Liver (tissue), 8 donors: ENCODE measurements at regions not wholly inside any gene's neighbourhood (a gene's known extent, or its start where the extent isn't known, plus 50 kb on each side); places are given as distances from the start of the nearest gene placed in this dataset.

ENCODE experiments used
- DNase-seq: peaks from one replicate; pipeline ENCODE4 v3.0.0-alpha.2; 2017; ENCODE audit warnings: low spot score
- H3K27ac ChIP-seq, 2 donors: one replicate each; pipeline ENCODE4 v1.7.0; 2013; ENCODE audit warnings: inconsistent platforms in 2 of 2, low read length in 2 of 2, control low read depth in 1 of 2, low read depth in 1 of 2, mild to moderate bottlenecking in 1 of 2
- H3K27me3 ChIP-seq, 4 donors: one replicate each; pipeline versions ENCODE4 v1.6.1 to v1.7.0; 2013; ENCODE audit warnings: low read length in 3 of 4, inconsistent platforms in 1 of 4, mild to moderate bottlenecking in 1 of 4, moderate library complexity in 1 of 4; ENCODE audit not compliant: control insufficient read depth in 4 of 4, insufficient read depth in 4 of 4
- H3K36me3 ChIP-seq, 4 donors: one replicate each; pipeline versions ENCODE4 v1.6.1 to v1.7.0; 2013; ENCODE audit warnings: low read length in 3 of 4, mild to moderate bottlenecking in 3 of 4, low read depth in 1 of 4, moderate library complexity in 1 of 4; ENCODE audit not compliant: control insufficient read depth in 4 of 4, insufficient read depth in 3 of 4
- H3K4me1 ChIP-seq, 4 donors: one replicate each; pipeline versions ENCODE4 v1.6.1 to v1.7.0; 2013; ENCODE audit warnings: low read length in 3 of 4, mild to moderate bottlenecking in 3 of 4, moderate library complexity in 1 of 4; ENCODE audit not compliant: control insufficient read depth in 4 of 4, insufficient read depth in 4 of 4
- H3K4me3 ChIP-seq, 3 donors: one replicate each; pipeline versions ENCODE4 v1.6.1 to v1.7.0; 2013; ENCODE audit warnings: low read length in 3 of 3, control low read depth in 1 of 3, low read depth in 1 of 3, mild to moderate bottlenecking in 1 of 3
- H3K9ac ChIP-seq, 2 donors: one replicate each; pipeline ENCODE4 v1.7.0; 2013; ENCODE audit warnings: low read length in 2 of 2, mild to moderate bottlenecking in 2 of 2, moderate library complexity in 2 of 2, control low read depth in 1 of 2, low read depth in 1 of 2
- H3K9me3 ChIP-seq, 4 donors: one replicate each; pipeline versions ENCODE4 v1.6.1 to v1.7.0; 2013; ENCODE audit warnings: low read length in 3 of 4; ENCODE audit not compliant: control insufficient read depth in 4 of 4
- EGR1 ChIP-seq, 2 donors: IDR thresholded peaks; 2 replicates each; pipeline ENCODE4 v1.6.1; 2016 to 2018; ENCODE audit warnings: antibody characterized with exemption in 2 of 2, low read depth in 2 of 2
- FOXA1 ChIP-seq: IDR thresholded peaks from 2 replicates; pipeline ENCODE4 v1.6.1; 2016; ENCODE audit warnings: antibody characterized with exemption
- FOXA2 ChIP-seq: IDR thresholded peaks from 2 replicates; pipeline ENCODE4 v1.6.1; 2016; ENCODE audit warnings: antibody characterized with exemption
- GABPA ChIP-seq, 2 donors: IDR thresholded peaks in 1 of 2; conservative IDR thresholded peaks in 1 of 2; 2 replicates each; pipeline ENCODE4 v1.6.1; 2016; ENCODE audit warnings: antibody characterized with exemption in 2 of 2, mild to moderate bottlenecking in 1 of 2, moderate library complexity in 1 of 2
- HNF4A ChIP-seq, 2 donors: conservative IDR thresholded peaks; 2 replicates each; pipeline ENCODE4 v1.6.1; 2016; ENCODE audit warnings: antibody characterized with exemption in 2 of 2, mild to moderate bottlenecking in 2 of 2
- HNF4G ChIP-seq: IDR thresholded peaks from 2 replicates; pipeline ENCODE4 v1.6.1; 2016; ENCODE audit warnings: antibody characterized with exemption
- JUND ChIP-seq, 2 donors: IDR thresholded peaks; 2 replicates each; pipeline ENCODE4 v1.6.1; 2016; ENCODE audit warnings: antibody characterized with exemption in 2 of 2
- NR2F2 ChIP-seq: IDR thresholded peaks from 2 replicates; pipeline ENCODE4 v1.6.1; 2016; ENCODE audit warnings: antibody characterized with exemption
- RAD21 ChIP-seq, 2 donors: IDR thresholded peaks; 2 replicates each; pipeline ENCODE4 v1.6.1; 2016; ENCODE audit warnings: antibody characterized with exemption in 2 of 2, mild to moderate bottlenecking in 2 of 2
- RXRA ChIP-seq, 2 donors: IDR thresholded peaks; 2 replicates each; pipeline ENCODE4 v1.6.1; 2017 to 2018; ENCODE audit warnings: antibody characterized with exemption in 2 of 2, mild to moderate bottlenecking in 1 of 2
- SP1 ChIP-seq: IDR thresholded peaks from 2 replicates; pipeline ENCODE4 v1.6.1; 2018; ENCODE audit warnings: antibody characterized with exemption, mild to moderate bottlenecking
- TAF1 ChIP-seq: conservative IDR thresholded peaks from 2 replicates; pipeline ENCODE4 v1.6.1; 2016; ENCODE audit warnings: antibody characterized with exemption, mild to moderate bottlenecking
- YY1 ChIP-seq: IDR thresholded peaks from 2 replicates; pipeline ENCODE4 v1.6.1; 2016; ENCODE audit warnings: antibody characterized with exemption, mild to moderate bottlenecking
- WGBS: extraction: QIAGEN DNeasy Blood & Tissue Kit; methylation state at CpG from one replicate; pipeline ENCODE4 v1.1.7; 2013; 5-methylcytosine and 5-hydroxymethylcytosine counted together
- TF ChIP-seq, protein P1 (sequence below): IDR thresholded peaks from 2 replicates; pipeline ENCODE4 v1.6.1; 2016; ENCODE audit warnings: antibody characterized with exemption
- TF ChIP-seq, protein P2 (sequence below): fragments of 150-350 bp; IDR thresholded peaks from 2 replicates; pipeline ENCODE4 v1.5.1; 2017; ENCODE audit warnings: improper control_type of control experiment, low read depth, low read length; ENCODE audit not compliant: missing input control
- TF ChIP-seq, protein P3 (sequence below): IDR thresholded peaks from 2 replicates; pipeline ENCODE4 v1.6.1; 2016; ENCODE audit warnings: antibody characterized with exemption
- TF ChIP-seq, protein P4 (sequence below): IDR thresholded peaks from 2 replicates; pipeline ENCODE4 v1.6.1; 2016; ENCODE audit warnings: antibody characterized with exemption
- donor health status: healthy.
- donor health status: healthy.
- donor health status: healthy.
- donor health status: healthy.
- donor health status: healthy.

DNA sequence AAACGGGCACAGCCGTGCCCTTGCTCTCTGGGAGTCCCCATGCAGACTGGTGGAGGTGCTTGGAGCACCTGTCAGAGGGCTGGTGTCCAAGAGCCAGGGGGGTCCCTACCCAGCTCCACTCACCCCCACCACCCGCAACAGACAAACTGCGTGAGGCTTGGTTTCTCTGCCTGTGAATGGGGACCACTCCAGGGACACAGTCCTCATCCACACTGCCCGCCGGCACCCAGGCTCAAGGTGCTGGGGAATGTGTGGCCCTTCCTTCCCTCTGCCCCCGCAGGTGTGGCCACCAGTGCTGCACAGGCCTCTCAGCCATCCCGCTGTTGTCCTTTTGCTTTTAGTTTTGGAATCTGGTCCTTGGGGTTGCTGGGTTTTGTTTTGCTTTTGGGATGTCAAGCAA, 136.5 kb upstream of the ZNF236 start:
- no peaks in the 10 kb centered on the region for H3K4me1 ChIP-seq
- H3K4me3 ChIP-seq: no peak overlapping the region
- H3K27ac ChIP-seq: no peak overlapping the region
- WGBS: 92% methylated on average over 8 of the region's 8 CpGs
- peaks cover 0 to 2% (median 0%) of the 10 kb centered on the region in 4 donors for H3K27me3 ChIP-seq
- H3K9ac ChIP-seq: no peak overlapping the region
- H3K36me3 ChIP-seq: no peaks in the 10 kb centered on the region
- DNase-seq: no peak
- TF ChIP-seq YY1: no peak
- H3K9me3 ChIP-seq: no peaks in the 10 kb centered on the region

DNA sequence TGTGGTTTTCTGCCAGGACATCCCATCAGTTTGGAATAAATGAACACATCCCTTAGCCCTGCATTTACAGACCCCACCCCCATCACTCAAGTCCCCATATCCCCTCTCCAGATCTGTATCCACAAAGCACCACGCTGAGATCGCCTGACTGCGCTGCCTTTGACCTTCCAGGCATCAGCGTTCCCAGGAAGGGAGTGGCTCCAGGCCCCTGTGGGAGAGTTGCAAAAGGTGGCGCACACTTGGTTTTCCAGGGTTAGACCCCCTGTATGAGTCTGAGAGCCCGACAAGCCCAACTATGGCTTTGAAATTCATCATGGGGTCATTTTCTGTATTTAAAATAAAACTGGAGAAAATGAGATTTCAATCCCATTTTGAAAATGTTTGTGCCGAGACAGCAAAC, 137.0 kb upstream of the ZNF236 start:
- Histone ChIP-seq H3K9ac (no peak overlapping the region), H3K9me3 (no peaks in the 10 kb centered on the region), H3K27ac (no peak overlapping the region), H3K27me3 (peaks cover 0 to 2% (median 0%) of the 10 kb centered on the region in 4 donors), H3K4me3 (no peak overlapping the region), H3K36me3 (no peaks in the 10 kb centered on the region), H3K4me1 (no peaks in the 10 kb centered on the region)
- WGBS: 79% methylated on average over 7 of the region's 7 CpGs
- no peak for DNase-seq
- TF ChIP-seq RAD21 (IDR thresholded peaks at IDR 0.05): no peak
- TF ChIP-seq EGR1 (IDR thresholded peaks at IDR 0.05; ENCODE audit: low read depth in 2 of 2): no peak
- no peak for TF ChIP-seq FOXA1
- no peak for TF ChIP-seq FOXA2
- TF ChIP-seq JUND (IDR thresholded peaks at IDR 0.05): no peak
- no peak for TF ChIP-seq GABPA (IDR thresholded peaks at IDR 0.05 in 1 of 2, conservative IDR thresholded peaks at IDR 0.05 in 1 of 2)
- TF ChIP-seq, protein P1, sequence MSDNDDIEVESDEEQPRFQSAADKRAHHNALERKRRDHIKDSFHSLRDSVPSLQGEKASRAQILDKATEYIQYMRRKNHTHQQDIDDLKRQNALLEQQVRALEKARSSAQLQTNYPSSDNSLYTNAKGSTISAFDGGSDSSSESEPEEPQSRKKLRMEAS: no peak
- TF ChIP-seq RXRA (IDR thresholded peaks at IDR 0.05): no peak
- no peak for TF ChIP-seq SP1
- TF ChIP-seq, protein P2, sequence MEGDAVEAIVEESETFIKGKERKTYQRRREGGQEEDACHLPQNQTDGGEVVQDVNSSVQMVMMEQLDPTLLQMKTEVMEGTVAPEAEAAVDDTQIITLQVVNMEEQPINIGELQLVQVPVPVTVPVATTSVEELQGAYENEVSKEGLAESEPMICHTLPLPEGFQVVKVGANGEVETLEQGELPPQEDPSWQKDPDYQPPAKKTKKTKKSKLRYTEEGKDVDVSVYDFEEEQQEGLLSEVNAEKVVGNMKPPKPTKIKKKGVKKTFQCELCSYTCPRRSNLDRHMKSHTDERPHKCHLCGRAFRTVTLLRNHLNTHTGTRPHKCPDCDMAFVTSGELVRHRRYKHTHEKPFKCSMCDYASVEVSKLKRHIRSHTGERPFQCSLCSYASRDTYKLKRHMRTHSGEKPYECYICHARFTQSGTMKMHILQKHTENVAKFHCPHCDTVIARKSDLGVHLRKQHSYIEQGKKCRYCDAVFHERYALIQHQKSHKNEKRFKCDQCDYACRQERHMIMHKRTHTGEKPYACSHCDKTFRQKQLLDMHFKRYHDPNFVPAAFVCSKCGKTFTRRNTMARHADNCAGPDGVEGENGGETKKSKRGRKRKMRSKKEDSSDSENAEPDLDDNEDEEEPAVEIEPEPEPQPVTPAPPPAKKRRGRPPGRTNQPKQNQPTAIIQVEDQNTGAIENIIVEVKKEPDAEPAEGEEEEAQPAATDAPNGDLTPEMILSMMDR: no peak
- no peak for TF ChIP-seq NR2F2
- TF ChIP-seq, protein P3, sequence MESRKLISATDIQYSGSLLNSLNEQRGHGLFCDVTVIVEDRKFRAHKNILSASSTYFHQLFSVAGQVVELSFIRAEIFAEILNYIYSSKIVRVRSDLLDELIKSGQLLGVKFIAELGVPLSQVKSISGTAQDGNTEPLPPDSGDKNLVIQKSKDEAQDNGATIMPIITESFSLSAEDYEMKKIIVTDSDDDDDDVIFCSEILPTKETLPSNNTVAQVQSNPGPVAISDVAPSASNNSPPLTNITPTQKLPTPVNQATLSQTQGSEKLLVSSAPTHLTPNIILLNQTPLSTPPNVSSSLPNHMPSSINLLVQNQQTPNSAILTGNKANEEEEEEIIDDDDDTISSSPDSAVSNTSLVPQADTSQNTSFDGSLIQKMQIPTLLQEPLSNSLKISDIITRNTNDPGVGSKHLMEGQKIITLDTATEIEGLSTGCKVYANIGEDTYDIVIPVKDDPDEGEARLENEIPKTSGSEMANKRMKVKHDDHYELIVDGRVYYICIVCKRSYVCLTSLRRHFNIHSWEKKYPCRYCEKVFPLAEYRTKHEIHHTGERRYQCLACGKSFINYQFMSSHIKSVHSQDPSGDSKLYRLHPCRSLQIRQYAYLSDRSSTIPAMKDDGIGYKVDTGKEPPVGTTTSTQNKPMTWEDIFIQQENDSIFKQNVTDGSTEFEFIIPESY: no peak
- no peak for TF ChIP-seq TAF1
- TF ChIP-seq, protein P4, sequence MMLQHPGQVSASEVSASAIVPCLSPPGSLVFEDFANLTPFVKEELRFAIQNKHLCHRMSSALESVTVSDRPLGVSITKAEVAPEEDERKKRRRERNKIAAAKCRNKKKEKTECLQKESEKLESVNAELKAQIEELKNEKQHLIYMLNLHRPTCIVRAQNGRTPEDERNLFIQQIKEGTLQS: no peak

DNA sequence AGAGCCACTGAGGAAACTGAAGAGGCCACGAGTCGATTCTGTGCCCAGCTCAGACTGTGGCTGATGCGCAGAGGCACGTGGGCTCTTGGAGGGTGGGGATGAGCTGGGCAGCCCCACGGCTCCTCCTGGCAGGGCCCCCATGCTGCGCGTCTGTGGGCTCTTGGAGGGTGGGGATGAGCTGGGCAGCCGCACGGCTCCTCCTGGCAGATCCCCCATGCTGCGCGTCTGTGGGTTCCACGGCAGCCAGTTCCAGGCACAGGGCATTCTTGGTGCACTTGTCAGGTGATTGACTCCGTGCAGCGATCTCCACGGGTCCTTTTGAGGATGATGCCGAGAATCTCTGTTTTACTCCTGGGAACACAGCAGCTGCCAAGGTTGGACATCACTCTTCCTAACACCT, 138.1 kb upstream of the ZNF236 start:
- WGBS: 88% methylated on average over 16 of the region's 16 CpGs
- H3K27ac ChIP-seq: no peak overlapping the region
- no peaks in the 10 kb centered on the region for H3K4me1 ChIP-seq
- DNase-seq: no peak
- H3K9ac ChIP-seq: no peak overlapping the region
- no peaks in the 10 kb centered on the region for H3K36me3 ChIP-seq
- no peak overlapping the region for H3K4me3 ChIP-seq
- H3K27me3 ChIP-seq: peaks cover 0 to 2% (median 0%) of the 10 kb centered on the region in 4 donors
- no peaks in the 10 kb centered on the region for H3K9me3 ChIP-seq
- TF ChIP-seq HNF4A (conservative IDR thresholded peaks at IDR 0.05) (no peak), FOXA1 (no peak), YY1 (no peak), HNF4G (no peak), FOXA2 (no peak), TAF1 (no peak), GABPA (IDR thresholded peaks at IDR 0.05 in 1 of 2, conservative IDR thresholded peaks at IDR 0.05 in 1 of 2) (no peak), RAD21 (IDR thresholded peaks at IDR 0.05) (no peak), SP1 (no peak), EGR1 (IDR thresholded peaks at IDR 0.05; ENCODE audit: low read depth in 2 of 2) (no peak), RXRA (IDR thresholded peaks at IDR 0.05) (no peak)
- TF ChIP-seq, protein P2: no peak
- TF ChIP-seq, protein P1: no peak
- TF ChIP-seq, protein P3: no peak
